Erythroblast (primary cell): ENCODE measurements at regions not wholly inside any gene's neighbourhood (a gene's known extent, or its start where the extent isn't known, plus 50 kb on each side); places are given as distances from the start of the nearest gene placed in this dataset.

Experiments
- GATA1 ChIP-seq: IDR thresholded peaks from 2 replicates; pipeline ENCODE4 v1.6.1; 2011; ENCODE audit warnings: low read depth, mild to moderate bottlenecking, control low read depth, low read length, moderate library complexity
- POLR2A ChIP-seq: IDR thresholded peaks from 2 replicates; pipeline ENCODE4 v1.6.1; 2011; ENCODE audit warnings: mild to moderate bottlenecking, low read length

DNA sequence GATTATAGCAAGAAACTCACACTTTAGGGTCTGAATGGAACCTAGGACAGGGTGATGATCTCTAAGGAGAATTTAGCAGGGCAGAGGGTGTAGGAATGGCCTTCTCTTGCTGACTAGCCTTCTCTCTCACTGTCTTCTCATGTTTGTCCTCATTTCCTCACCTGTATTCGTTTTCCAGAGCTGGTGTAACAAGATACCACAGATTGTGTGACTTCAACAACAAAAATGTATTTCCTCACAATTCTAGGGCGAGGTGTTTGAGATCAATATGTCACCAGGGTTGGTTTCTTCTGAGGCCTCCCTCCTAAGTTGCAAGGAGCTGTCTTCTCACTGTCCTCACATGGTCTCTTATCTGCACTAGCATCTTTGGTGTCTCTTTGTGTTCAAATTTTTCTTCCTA is 177.9 kb upstream of the C1orf87 start:
- no peak for TF ChIP-seq POLR2A
- TF ChIP-seq GATA1 = no peak
